ENCODE measurements at regions not wholly inside any gene's neighbourhood (a gene's known extent, or its start where the extent isn't known, plus 50 kb on each side); places are given as distances from the start of the nearest gene placed in this dataset.
A peak's percentile ranks its signal among the peaks of the same experiment; 100 is the strongest.
"Not testable (repeated sequence)": the region's sequence is repeated elsewhere in the genome, so short reads cannot be mapped to it uniquely, and the experiment has no call there.

GRCh38 chr4:133537780-133538281, 388.7 kb downstream of the PCDH10 start:
- DNase-seq (ENCODE audit: low read depth) = no peak
- no peak overlapping the region for H3K4me3 ChIP-seq (ENCODE audit: low read depth, low read length)
- TF ChIP-seq, protein P1, sequence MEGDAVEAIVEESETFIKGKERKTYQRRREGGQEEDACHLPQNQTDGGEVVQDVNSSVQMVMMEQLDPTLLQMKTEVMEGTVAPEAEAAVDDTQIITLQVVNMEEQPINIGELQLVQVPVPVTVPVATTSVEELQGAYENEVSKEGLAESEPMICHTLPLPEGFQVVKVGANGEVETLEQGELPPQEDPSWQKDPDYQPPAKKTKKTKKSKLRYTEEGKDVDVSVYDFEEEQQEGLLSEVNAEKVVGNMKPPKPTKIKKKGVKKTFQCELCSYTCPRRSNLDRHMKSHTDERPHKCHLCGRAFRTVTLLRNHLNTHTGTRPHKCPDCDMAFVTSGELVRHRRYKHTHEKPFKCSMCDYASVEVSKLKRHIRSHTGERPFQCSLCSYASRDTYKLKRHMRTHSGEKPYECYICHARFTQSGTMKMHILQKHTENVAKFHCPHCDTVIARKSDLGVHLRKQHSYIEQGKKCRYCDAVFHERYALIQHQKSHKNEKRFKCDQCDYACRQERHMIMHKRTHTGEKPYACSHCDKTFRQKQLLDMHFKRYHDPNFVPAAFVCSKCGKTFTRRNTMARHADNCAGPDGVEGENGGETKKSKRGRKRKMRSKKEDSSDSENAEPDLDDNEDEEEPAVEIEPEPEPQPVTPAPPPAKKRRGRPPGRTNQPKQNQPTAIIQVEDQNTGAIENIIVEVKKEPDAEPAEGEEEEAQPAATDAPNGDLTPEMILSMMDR (conservative IDR thresholded peaks at IDR 0.05; ENCODE audit: low read depth, low read length) = no peak

- not testable (repeated sequence) for DNase-seq (ENCODE audit: low read depth); H3K4me3 ChIP-seq (ENCODE audit: low read depth, low read length)
Measured at GRCh38 chr4:133534224-133534623, 385.1 kb downstream of the PCDH10 start.

DNA sequence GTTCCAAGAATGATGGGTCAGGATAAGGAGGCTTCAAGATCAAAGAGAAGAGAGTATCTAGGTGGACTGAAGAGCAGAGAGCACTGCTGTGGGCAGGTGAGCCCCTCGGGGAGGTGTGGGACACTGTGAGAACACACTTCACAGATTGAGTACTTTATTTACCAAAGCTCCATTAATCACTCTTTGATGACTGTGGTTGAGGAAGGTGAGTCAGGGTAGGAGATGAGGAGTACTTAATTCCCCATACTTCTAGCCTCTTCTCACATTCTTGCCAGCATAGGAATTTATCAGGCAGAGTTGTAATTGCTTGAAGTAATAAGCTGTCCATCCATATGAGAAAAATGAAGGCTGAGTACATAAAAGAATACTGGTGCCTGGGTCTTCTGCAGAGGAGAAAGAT, 375.3 kb downstream of the PCDH10 start:
- no peak for DNase-seq (ENCODE audit: low read depth)
- H3K4me3 ChIP-seq (ENCODE audit: low read depth, low read length) = no peak overlapping the region
- TF ChIP-seq, protein P1 (conservative IDR thresholded peaks at IDR 0.05; ENCODE audit: low read depth, low read length) = no peak

- TF ChIP-seq, protein P1 (conservative IDR thresholded peaks at IDR 0.05; ENCODE audit: low read depth, low read length) = no peak
- DNase-seq (ENCODE audit: low read depth) = peak; percentile 57
- H3K4me3 ChIP-seq (ENCODE audit: low read depth, low read length) = no peak overlapping the region
Measured at GRCh38 chr4:133513901-133514300, 364.8 kb downstream of the PCDH10 start.

- no peak overlapping the region for H3K4me3 ChIP-seq (ENCODE audit: low read depth, low read length)
- TF ChIP-seq, protein P1 (conservative IDR thresholded peaks at IDR 0.05; ENCODE audit: low read depth, low read length) = no peak
- no peak for DNase-seq (ENCODE audit: low read depth)
Measured at GRCh38 chr4:133498149-133498548, 349.1 kb downstream of the PCDH10 start.

- TF ChIP-seq, protein P1 (conservative IDR thresholded peaks at IDR 0.05; ENCODE audit: low read depth, low read length) = no peak
- no peak overlapping the region for H3K4me3 ChIP-seq (ENCODE audit: low read depth, low read length)
- peak; percentile 8 for DNase-seq (ENCODE audit: low read depth)
Measured at GRCh38 chr4:133493776-133494175, 344.7 kb downstream of the PCDH10 start.

- H3K4me3 ChIP-seq (ENCODE audit: low read depth, low read length) = no peak overlapping the region
- TF ChIP-seq, protein P1 (conservative IDR thresholded peaks at IDR 0.05; ENCODE audit: low read depth, low read length) = no peak
- no peak for DNase-seq (ENCODE audit: low read depth)
Measured at GRCh38 chr4:133493241-133493640, 344.1 kb downstream of the PCDH10 start.

All from choroid plexus epithelial cell (primary cell).